ENCODE measurements at regions not wholly inside any gene's neighbourhood (a gene's known extent, or its start where the extent isn't known, plus 50 kb on each side); places are given as distances from the start of the nearest gene placed in this dataset.

GRCh38 chr7:94296881-94297280 is 97.8 kb upstream of the COL1A2 start:
- WGBS (ENCODE audit: missing lambda C conversion rate): 87% methylated on average over 2 of the region's 2 CpGs
- Histone ChIP-seq H3K27ac (peak overlapping the region; percentile 60 to 78; a peak in 5 of 6 replicates), H3K4me2 (no peak overlapping the region), H3K4me3 (no peak overlapping the region), H3K4me1 (peaks cover 47% of the 10 kb centered on the region), H3K9me3 (no peaks in the 10 kb centered on the region)
- ChIA-PET POLR2A (no interaction called here), CTCF (interaction anchor here (0.7 to 7.5 kb wide), 18 partner anchors 8 to 1392 kb away, joined by 3 to 89 read pairs (median 8); partner anchors contain the start of genes COL1A2 and SGCE)
- DNase-seq (ENCODE audit: low read depth in 1 of 2, low spot score in 1 of 2) (no peak), ATAC-seq (no peak), FAIRE-seq (no peak)
- no peak for TF ChIP-seq POLR2AphosphoS2 (conservative IDR thresholded peaks at IDR 0.05; ENCODE audit: low read length)
- TF ChIP-seq ZSCAN20 (CRISPR knock-in tag; IDR thresholded peaks at IDR 0.05): no peak
- no peak for TF ChIP-seq HMGXB4 (CRISPR knock-in tag; IDR thresholded peaks at IDR 0.05; ENCODE audit: borderline replicate concordance)
- no peak for TF ChIP-seq KDM5A (IDR thresholded peaks at IDR 0.05)
- TF ChIP-seq, protein P1, sequence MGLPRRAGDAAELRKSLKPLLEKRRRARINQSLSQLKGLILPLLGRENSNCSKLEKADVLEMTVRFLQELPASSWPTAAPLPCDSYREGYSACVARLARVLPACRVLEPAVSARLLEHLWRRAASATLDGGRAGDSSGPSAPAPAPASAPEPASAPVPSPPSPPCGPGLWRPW (IDR thresholded peaks at IDR 0.05): no peak
- TF ChIP-seq RARB (CRISPR knock-in tag; IDR thresholded peaks at IDR 0.05): no peak
- TF ChIP-seq, protein P2, sequence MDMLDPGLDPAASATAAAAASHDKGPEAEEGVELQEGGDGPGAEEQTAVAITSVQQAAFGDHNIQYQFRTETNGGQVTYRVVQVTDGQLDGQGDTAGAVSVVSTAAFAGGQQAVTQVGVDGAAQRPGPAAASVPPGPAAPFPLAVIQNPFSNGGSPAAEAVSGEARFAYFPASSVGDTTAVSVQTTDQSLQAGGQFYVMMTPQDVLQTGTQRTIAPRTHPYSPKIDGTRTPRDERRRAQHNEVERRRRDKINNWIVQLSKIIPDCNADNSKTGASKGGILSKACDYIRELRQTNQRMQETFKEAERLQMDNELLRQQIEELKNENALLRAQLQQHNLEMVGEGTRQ (IDR thresholded peaks at IDR 0.05): no peak
- no peak for TF ChIP-seq HOXA7 (CRISPR knock-in tag; IDR thresholded peaks at IDR 0.05)
- TF ChIP-seq, protein P3, sequence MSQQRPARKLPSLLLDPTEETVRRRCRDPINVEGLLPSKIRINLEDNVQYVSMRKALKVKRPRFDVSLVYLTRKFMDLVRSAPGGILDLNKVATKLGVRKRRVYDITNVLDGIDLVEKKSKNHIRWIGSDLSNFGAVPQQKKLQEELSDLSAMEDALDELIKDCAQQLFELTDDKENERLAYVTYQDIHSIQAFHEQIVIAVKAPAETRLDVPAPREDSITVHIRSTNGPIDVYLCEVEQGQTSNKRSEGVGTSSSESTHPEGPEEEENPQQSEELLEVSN (IDR thresholded peaks at IDR 0.05; ENCODE audit: borderline replicate concordance, low read depth): no peak

DNA sequence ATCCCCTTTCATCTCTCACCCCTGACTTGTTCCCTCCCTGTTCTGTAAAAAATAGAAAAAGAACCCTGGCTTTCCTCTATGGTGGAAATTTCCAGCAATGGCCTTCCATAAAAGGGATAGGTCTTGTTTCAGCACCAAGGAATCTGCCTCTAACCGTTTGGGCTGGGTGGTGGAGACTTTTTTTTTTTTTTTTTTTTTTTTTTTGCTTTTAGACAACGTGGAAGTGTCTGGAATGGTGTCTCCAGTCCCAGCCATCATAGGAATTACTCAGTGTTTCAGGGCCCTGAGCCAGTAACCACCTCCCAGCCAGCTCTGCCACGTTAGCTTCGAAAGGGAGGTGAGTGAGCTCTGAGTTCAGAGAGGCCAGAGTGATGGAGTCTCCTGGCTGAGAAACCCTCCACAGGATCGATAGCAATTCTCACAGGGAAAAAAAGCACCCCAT is 97.3 kb upstream of the COL1A2 start:
- TF ChIP-seq MAZ (IDR thresholded peaks at IDR 0.05; ENCODE audit: borderline replicate concordance, low read depth, low read length): no peak
- no peak for TF ChIP-seq SREBF2 (IDR thresholded peaks at IDR 0.05)
- TF ChIP-seq CHD2 (IDR thresholded peaks at IDR 0.05; ENCODE audit: low read length, partially characterized antibody): no peak
- no peak for TF ChIP-seq EHF (CRISPR knock-in tag; IDR thresholded peaks at IDR 0.05)
- no peak for TF ChIP-seq ATOH8 (CRISPR knock-in tag; IDR thresholded peaks at IDR 0.05; ENCODE audit: low read depth)
- TF ChIP-seq NR3C1 (IDR thresholded peaks at IDR 0.05): no peak
- TF ChIP-seq HDAC2 (IDR thresholded peaks at IDR 0.05): no peak
- TF ChIP-seq RFX5 (IDR thresholded peaks at IDR 0.05): no peak
- peak overlapping the region; percentile 60 to 78 for H3K27ac ChIP-seq
- no peak for FAIRE-seq
- no peaks in the 10 kb centered on the region for H3K9me3 ChIP-seq
- no peak overlapping the region for H3K4me3 ChIP-seq
- ChIA-PET POLR2A (no interaction called here), CTCF (interaction anchor here (0.8 to 7.5 kb wide), 8 partner anchors 9 to 1392 kb away, joined by 3 to 89 read pairs (median 18); partner anchors contain the start of gene SGCE)
- H3K4me1 ChIP-seq: peaks cover 52% of the 10 kb centered on the region
- 37% methylated on average over 5 of the region's 5 CpGs for WGBS (ENCODE audit: missing lambda C conversion rate)
- H3K4me2 ChIP-seq: no peak overlapping the region
- ATAC-seq: no peak; a peak in 2 of 6 replicates
- DNase-seq (ENCODE audit: low read depth in 1 of 2, low spot score in 1 of 2): peak in 1 of 2 experiments; percentile 50

DNA sequence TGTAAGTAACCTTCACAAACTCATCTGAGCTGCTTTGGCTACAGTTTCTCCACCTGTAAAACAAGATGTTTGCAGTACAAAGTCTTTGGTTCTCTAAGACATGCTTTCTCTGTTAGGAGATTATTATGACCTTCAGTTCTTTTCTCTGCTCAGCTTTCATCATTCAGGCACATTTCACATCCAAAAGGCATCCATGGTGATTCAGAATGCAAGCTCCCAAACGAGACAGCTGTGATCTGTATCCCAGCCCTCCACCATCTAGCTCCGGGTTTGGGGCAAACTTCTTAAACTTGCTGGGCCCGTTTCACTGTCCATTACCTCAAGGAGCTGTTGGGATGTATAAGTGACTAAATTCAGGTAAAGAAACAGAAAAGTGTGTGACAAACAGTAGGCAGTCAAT is 95.8 kb upstream of the COL1A2 start:
- ChIA-PET CTCF (interaction anchor here (1.4 to 7.5 kb wide), 5 partner anchors 11 to 356 kb away, joined by 5 to 89 read pairs (median 21); partner anchors contain the start of genes COL1A2 and SGCE), POLR2A (no interaction called here)
- no peak for ATAC-seq
- 51% methylated on average over 3 of the region's 3 CpGs for WGBS (ENCODE audit: missing lambda C conversion rate)
- no peak for TF ChIP-seq ZSCAN20 (CRISPR knock-in tag; IDR thresholded peaks at IDR 0.05)
- TF ChIP-seq RARB (CRISPR knock-in tag; IDR thresholded peaks at IDR 0.05): no peak
- no peak for TF ChIP-seq JUNB (IDR thresholded peaks at IDR 0.05)
- no peak for TF ChIP-seq GATA3 (IDR thresholded peaks at IDR 0.05; ENCODE audit: borderline replicate concordance)
- TF ChIP-seq HDAC2 (IDR thresholded peaks at IDR 0.05): no peak
- no peak for TF ChIP-seq RNF2 (IDR thresholded peaks at IDR 0.05; ENCODE audit: borderline replicate concordance, low read depth)
- TF ChIP-seq CHD4 (IDR thresholded peaks at IDR 0.05; ENCODE audit: borderline replicate concordance): no peak
- no peak for TF ChIP-seq NPAS2 (CRISPR knock-in tag; IDR thresholded peaks at IDR 0.05; ENCODE audit: borderline replicate concordance)
- TF ChIP-seq CBX2 (IDR thresholded peaks at IDR 0.05; ENCODE audit: borderline replicate concordance, low read depth): no peak
- no peak for TF ChIP-seq ZFP36 (IDR thresholded peaks at IDR 0.05; ENCODE audit: borderline replicate concordance, partially characterized antibody)
- no peak for TF ChIP-seq MAFK (IDR thresholded peaks at IDR 0.05; ENCODE audit: partially characterized antibody)
- TF ChIP-seq BCL3 (IDR thresholded peaks at IDR 0.05): no peak
- TF ChIP-seq HOXB13 (CRISPR knock-in tag; IDR thresholded peaks at IDR 0.05; ENCODE audit: low read depth): no peak
- TF ChIP-seq BHLHE40 (IDR thresholded peaks at IDR 0.05; ENCODE audit: low read depth, low read length): no peak
- TF ChIP-seq ESRRA (IDR thresholded peaks at IDR 0.05; ENCODE audit: borderline replicate concordance, low read length): no peak
- no peak for TF ChIP-seq HEYL (CRISPR knock-in tag; IDR thresholded peaks at IDR 0.05)
- Histone ChIP-seq H3K4me1 (peaks cover 67% of the 10 kb centered on the region), H3K27ac (peak overlapping the region; percentile 32 to 78; a peak in 5 of 6 replicates), H3K4me3 (no peak overlapping the region), H3K9me3 (no peaks in the 10 kb centered on the region), H3K4me2 (no peak overlapping the region)
- no peak for DNase-seq (ENCODE audit: low read depth in 1 of 2, low spot score in 1 of 2)
- FAIRE-seq: no peak
